Activated naive CD4-positive, alpha-beta T cell treated with anti-CD3 and anti-CD28 coated beads, Interleukin-2, amount 50 U/mL, for 24 hours (primary cell): ENCODE measurements at regions not wholly inside any gene's neighbourhood (a gene's known extent, or its start where the extent isn't known, plus 50 kb on each side); places are given as distances from the start of the nearest gene placed in this dataset.

ENCODE experiments used
- H3K27ac Mint-ChIP-seq: one replicate; pipeline ENCODE4 v1.8.0; 2021; ENCODE audit warnings: mild to moderate bottlenecking, mixed read lengths
- H3K27me3 Mint-ChIP-seq: one replicate; pipeline ENCODE4 v1.8.0; 2021; ENCODE audit warnings: mixed read lengths
- H3K36me3 Mint-ChIP-seq: one replicate; pipeline ENCODE4 v1.8.0; 2021; ENCODE audit warnings: mixed read lengths
- H3K4me1 Mint-ChIP-seq: one replicate; pipeline ENCODE4 v1.8.0; 2021; ENCODE audit warnings: mixed read lengths
- H3K4me3 Mint-ChIP-seq: one replicate; pipeline ENCODE4 v1.8.0; 2021; ENCODE audit warnings: mild to moderate bottlenecking, mixed read lengths
- H3K9me3 Mint-ChIP-seq: one replicate; pipeline ENCODE4 v1.8.0; 2021; ENCODE audit warnings: mixed read lengths

DNA sequence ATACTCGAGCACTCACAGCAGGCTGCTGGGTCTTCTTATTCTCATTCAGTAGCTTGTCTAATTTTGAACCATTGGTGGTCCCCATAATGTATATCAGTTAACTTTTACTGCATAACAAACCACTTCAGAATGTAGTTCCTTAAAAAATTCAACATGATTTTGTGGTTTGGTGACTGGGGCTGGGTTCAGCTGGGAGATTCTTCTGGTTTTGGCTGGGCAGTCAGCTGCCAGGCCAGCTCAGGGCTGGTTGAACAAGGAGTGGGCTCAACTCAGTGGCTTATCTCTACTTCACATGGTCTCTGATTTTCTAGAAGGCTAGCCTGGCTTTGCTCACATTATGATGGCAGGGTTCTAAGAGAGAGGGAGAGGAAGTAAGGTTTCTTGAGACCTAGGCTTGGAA, 292.4 kb upstream of the CHD6 start:
- Mint-ChIP-seq H3K27ac (no peak overlapping the region), H3K27me3 (peaks cover 5% of the 10 kb centered on the region), H3K36me3 (no peaks in the 10 kb centered on the region), H3K9me3 (no peaks in the 10 kb centered on the region), H3K4me3 (no peak overlapping the region), H3K4me1 (no peaks in the 10 kb centered on the region)

DNA sequence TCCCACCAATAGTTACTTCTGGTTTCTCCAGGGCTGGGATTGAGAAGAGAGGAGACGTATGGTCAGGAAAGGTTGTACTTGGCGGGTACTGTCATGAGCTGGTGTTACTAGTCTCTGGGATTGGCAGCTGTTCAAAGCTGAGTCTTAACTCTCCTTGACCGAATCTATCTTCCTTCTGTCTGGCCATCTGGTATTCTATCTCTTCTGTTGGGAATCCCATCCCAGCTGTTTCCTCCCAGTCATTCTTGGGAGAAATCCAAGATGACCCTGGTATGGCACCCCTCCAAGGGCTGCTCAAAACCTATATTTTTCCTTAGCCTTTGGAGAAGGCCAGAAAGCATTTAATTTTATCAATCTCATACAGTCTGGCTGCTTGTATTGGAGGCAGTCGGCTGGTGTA, 287.0 kb upstream of the CHD6 start:
- Mint-ChIP-seq H3K27me3 (no peaks in the 10 kb centered on the region), H3K36me3 (no peaks in the 10 kb centered on the region), H3K4me1 (no peaks in the 10 kb centered on the region), H3K9me3 (no peaks in the 10 kb centered on the region), H3K27ac (no peak overlapping the region), H3K4me3 (no peak overlapping the region)

DNA sequence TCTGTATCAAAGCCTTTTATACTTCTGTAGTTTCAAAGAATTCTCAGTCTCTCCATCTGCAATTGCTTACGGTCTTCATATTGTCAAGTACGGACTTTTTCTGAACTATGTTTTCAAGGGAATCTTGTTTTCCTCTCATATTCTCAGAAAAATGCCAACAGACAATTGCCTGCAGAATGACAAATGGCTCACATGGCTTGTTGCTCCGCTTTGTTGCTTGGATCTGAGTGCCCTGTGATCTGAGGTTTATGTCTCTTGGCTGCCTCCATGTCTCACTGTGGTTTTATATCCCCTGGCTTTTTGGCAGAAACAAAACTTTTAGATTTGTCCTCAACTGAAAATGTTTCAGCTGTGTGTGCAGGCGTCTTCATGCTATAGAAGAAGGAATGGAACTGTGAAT, 285.4 kb upstream of the CHD6 start:
- Mint-ChIP-seq H3K4me3 (no peak overlapping the region), H3K36me3 (no peaks in the 10 kb centered on the region), H3K9me3 (no peaks in the 10 kb centered on the region), H3K27ac (no peak overlapping the region), H3K27me3 (no peaks in the 10 kb centered on the region), H3K4me1 (no peaks in the 10 kb centered on the region)

DNA sequence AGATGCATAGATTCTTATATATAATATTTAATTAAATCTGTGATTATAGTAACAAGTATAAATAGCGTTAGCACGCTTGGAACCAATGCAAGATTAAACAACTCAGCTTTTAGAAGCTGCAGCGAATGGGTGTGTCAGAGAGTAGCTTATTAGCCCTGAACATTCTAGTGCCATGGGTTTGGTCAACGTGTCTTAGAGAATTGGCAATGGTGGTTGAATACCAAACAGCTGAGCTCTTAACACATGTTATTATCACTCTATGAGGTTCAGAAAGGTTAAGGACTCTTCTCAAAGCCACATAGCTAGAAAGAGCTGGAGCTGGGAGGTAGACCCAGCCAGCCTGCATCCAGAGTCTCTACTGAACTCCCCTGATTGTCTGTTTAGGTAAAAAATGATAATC, 284.2 kb upstream of the CHD6 start:
- Mint-ChIP-seq H3K27ac (no peak overlapping the region), H3K4me3 (no peak overlapping the region), H3K27me3 (no peaks in the 10 kb centered on the region), H3K4me1 (no peaks in the 10 kb centered on the region), H3K9me3 (no peaks in the 10 kb centered on the region), H3K36me3 (no peaks in the 10 kb centered on the region)

DNA sequence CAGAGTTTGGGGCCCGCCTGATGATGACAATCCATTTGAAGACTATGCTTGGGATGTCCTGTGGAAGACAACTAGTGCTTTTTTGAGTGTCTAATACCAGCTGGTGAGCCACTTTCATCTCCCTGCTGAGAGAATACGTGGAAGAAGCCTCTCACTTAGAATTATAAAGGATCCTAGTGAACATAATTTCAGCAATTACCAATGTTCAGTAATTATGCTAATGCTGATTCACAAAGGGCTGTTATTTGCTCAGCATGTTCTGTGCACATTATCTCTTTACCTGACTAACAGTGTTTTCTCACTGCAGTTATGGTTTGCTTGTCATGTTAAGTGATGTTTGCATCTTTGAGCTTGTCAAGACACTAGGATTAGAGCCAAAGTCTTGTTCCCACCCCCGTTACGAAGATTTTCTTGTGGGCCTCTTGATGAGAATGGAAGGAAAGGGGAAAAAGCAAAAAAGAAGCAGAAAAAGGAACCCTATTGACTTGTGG, 282.1 kb upstream of the CHD6 start:
- no peaks in the 10 kb centered on the region for H3K9me3 Mint-ChIP-seq
- H3K27ac Mint-ChIP-seq, result no peak overlapping the region
- no peaks in the 10 kb centered on the region for H3K4me1 Mint-ChIP-seq
- no peak overlapping the region for H3K4me3 Mint-ChIP-seq
- H3K36me3 Mint-ChIP-seq, result no peaks in the 10 kb centered on the region
- H3K27me3 Mint-ChIP-seq, result peaks cover 4% of the 10 kb centered on the region

DNA sequence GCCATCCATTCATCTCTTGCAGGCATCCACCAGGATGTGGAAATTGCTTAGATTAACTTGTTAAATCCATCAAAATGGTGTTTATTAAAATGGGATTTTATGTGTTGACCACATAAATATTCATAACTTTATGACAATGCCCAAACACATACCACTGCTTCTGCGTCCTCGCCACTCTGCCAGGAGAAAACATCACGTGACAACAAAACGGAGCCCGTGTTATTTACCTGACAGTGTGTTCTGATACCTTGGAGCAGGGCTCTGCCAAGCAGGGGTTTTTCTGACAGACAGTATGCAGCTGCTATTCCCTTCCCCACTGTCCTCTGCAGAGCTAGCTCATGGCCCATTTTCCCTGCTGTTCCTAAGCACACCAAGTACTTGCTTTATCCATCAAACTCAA, 279.5 kb upstream of the CHD6 start:
- Mint-ChIP-seq H3K9me3 (no peaks in the 10 kb centered on the region), H3K36me3 (no peaks in the 10 kb centered on the region), H3K27me3 (peaks cover 9% of the 10 kb centered on the region), H3K4me1 (no peaks in the 10 kb centered on the region), H3K27ac (no peak overlapping the region), H3K4me3 (no peak overlapping the region)

DNA sequence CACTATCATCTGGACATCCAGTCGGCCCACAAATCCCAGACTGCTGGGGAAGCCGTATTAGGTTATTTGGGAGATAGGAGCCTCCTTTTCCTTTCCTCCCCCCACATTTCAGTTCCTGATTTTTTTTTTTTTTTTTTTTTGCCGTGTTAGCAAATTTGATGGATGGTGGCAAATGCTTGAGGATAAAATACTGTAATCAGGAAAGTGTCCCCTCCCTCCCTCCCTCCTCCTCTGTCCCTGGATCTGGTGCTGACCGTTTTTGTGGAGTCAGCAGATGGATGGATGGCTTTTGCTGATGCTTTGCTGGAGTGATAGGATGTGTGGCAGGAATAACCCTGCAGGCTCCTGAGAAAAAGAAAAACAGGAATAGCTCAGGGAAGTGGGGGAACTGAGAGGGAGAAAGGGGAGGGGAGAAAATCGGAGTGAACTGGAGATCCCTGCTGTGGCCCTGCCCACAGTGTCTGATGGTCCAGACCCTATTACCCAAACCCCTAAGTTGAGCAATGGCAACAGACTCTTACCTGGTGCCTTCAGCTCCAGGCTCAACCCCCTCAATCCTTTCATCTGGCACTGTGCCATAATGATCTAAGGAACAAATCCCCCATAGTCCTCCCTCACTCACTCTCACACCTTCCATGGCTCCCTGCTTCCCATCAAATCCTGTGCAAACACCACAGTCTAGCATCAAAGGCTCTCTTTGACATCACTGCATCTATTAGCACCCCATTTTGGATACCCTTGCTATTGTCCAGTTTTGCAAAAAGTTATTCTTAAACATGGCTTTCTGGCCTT, 277.3 kb upstream of the CHD6 start:
- no peak overlapping the region for H3K4me3 Mint-ChIP-seq
- no peak overlapping the region for H3K27ac Mint-ChIP-seq
- no peaks in the 10 kb centered on the region for H3K4me1 Mint-ChIP-seq
- peaks cover 9% of the 10 kb centered on the region for H3K27me3 Mint-ChIP-seq
- no peaks in the 10 kb centered on the region for H3K36me3 Mint-ChIP-seq
- no peaks in the 10 kb centered on the region for H3K9me3 Mint-ChIP-seq

DNA sequence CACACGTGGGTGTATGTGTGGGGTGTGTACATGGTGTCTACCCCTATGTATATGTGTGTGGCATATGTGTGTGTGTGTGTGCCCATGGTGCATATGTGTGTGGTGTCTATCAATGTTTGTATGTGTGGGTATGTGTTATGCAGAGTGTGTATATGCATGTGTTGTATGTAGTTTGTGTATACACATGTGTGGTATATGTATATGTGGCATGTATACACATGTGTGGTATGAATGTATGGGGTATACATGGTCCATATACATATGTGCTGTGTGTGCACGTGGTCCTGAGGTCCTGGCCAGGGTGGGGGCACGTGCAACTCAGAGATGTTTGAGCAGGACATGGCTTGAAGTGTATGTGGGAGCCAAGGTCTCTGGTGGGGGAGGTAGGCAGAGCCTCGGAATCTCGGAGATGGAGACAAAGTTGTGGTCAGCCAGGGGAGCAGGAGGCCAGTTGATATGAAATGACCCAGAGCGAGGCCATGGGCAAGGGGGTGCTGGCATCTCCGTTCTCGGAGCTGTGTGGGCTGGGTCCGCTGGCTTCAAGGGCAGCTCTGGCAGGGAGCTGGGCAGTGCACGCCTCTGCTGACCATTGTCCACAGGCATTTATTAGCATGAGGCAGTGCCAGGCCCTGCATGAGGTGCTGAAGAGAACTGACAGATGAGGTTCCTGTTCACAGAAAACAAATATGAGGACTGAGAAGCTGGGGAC, 276.2 kb upstream of the CHD6 start:
- H3K4me3 Mint-ChIP-seq, result no peak overlapping the region
- no peak overlapping the region for H3K27ac Mint-ChIP-seq
- no peaks in the 10 kb centered on the region for H3K4me1 Mint-ChIP-seq
- H3K9me3 Mint-ChIP-seq, result no peaks in the 10 kb centered on the region
- H3K36me3 Mint-ChIP-seq, result no peaks in the 10 kb centered on the region
- peaks cover 9% of the 10 kb centered on the region for H3K27me3 Mint-ChIP-seq

DNA sequence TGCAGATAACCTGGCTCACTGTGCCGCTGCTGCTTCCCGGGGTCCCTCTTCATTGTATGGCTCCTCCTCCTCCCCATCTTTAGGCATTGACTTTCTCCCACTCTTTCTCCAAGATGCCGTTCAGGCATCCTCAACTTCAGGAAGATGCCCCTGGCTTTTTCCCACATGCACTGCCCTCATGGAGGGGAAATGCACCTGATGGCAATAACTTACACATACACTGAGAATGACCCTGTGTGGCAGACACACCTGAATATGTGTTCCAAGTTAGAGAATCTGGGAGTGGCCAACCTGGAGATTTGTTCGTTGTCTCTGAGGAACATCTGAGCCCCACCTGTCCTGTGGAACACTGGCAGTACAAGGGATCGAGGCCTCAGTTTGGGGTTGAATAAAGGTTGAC, 273.9 kb upstream of the CHD6 start:
- Mint-ChIP-seq H3K4me1 (no peaks in the 10 kb centered on the region), H3K4me3 (no peak overlapping the region), H3K27me3 (peaks cover 9% of the 10 kb centered on the region), H3K27ac (no peak overlapping the region), H3K36me3 (no peaks in the 10 kb centered on the region), H3K9me3 (no peaks in the 10 kb centered on the region)

DNA sequence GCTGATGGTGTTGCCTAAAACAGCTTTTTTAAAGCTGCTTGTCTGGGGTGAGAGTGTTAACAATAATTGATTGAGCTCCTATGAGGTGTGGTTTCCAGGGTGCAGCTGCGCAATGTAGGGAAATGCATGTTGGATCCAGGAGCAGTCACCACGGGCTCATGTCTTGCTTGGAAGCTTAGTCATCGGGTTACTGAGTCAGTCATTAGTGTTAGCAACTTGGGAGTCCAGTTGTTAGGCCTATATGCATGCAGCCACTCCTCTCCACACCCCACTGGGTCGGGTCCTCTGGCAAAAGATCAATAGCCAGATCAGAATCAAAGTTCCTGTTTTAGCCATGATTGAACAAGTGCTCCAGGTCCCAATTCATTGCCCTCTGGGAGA, 271.7 kb upstream of the CHD6 start:
- Mint-ChIP-seq H3K4me1 (no peaks in the 10 kb centered on the region), H3K27me3 (peaks cover 4% of the 10 kb centered on the region), H3K9me3 (peaks cover under 1% of the 10 kb centered on the region), H3K27ac (no peak overlapping the region), H3K4me3 (no peak overlapping the region), H3K36me3 (no peaks in the 10 kb centered on the region)

DNA sequence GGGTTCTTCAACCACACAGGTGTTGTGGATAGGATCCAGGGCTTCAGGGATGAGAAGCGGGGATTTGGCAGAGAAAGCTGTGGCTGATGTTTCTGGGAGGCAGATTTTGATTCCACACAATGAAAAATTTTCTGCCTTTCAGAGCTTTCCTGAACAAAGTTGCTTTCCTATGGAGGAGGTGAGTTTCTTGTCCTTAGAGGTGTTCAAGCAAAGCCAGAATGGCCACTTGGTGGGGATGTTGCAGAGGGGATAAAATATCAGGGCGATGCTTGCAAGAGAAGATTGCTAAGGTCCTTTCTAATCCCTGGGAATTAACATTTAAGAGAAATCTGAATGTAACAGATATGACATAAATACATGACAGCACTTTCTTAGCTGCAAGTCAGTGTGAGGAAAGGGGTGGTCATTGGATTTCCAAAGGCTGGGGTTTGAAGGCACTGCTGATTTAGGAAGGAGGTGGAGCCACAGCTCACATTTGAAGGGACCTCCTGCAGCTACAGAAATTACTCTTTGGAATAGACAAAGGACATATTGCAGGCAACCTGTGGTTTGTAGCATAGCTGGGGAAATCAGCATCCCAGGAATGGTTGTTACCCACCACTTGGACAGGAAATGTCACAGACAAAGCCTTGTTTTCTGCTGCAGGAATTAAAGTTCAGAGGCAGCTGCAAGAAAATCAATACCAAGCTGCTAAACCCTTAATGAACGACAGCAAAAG, 271.1 kb upstream of the CHD6 start:
- Mint-ChIP-seq H3K9me3 (peaks cover 6% of the 10 kb centered on the region), H3K4me3 (no peak overlapping the region), H3K27ac (no peak overlapping the region), H3K27me3 (peaks cover 6% of the 10 kb centered on the region), H3K36me3 (no peaks in the 10 kb centered on the region), H3K4me1 (no peaks in the 10 kb centered on the region)

DNA sequence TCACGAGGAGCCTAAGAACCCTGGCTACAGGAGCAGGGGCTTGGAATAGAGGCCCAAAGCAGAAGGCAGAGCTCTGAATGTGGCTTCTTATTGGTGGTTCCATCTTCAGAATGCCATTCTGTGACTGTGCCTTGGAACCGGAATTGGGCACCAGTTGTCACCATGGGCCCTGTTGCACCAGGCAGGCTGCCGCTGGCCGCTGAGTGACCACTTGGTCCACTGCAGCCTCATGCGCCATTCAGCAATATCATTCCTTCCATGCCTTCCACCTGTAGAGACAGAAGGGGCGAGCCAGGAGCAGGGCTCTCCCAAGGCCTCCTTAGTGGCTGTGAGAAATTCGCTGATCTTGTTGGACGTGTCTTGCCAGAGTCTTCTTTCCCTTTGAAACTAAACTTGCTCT, 270.3 kb upstream of the CHD6 start:
- H3K36me3 Mint-ChIP-seq, result no peaks in the 10 kb centered on the region
- no peaks in the 10 kb centered on the region for H3K4me1 Mint-ChIP-seq
- H3K4me3 Mint-ChIP-seq, result no peak overlapping the region
- H3K9me3 Mint-ChIP-seq, result peaks cover 8% of the 10 kb centered on the region
- H3K27me3 Mint-ChIP-seq, result peaks cover 6% of the 10 kb centered on the region
- H3K27ac Mint-ChIP-seq, result no peak overlapping the region

DNA sequence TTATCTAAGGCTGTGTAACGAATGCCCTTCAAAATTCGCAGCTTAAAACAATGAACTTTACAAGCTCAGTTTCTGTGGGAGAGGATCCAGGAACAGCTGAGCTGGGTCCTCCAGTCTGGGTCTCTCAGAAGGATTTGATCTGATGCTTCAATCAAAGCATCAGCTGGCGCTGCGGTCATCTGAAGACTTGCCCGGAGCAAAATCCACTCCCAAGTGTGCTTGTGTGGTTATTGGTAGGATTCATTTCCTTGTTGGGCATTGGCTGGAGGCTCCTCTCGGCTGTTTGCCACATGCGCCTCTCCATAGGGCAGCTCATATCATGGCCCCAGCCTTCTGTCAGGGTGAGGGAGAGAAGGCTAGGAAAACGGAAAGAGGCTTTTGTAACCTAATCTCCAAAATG, 269.3 kb upstream of the CHD6 start:
- Mint-ChIP-seq H3K27me3 (peaks cover 6% of the 10 kb centered on the region), H3K9me3 (peaks cover 8% of the 10 kb centered on the region), H3K4me1 (no peaks in the 10 kb centered on the region), H3K27ac (no peak overlapping the region), H3K4me3 (no peak overlapping the region), H3K36me3 (no peaks in the 10 kb centered on the region)

DNA sequence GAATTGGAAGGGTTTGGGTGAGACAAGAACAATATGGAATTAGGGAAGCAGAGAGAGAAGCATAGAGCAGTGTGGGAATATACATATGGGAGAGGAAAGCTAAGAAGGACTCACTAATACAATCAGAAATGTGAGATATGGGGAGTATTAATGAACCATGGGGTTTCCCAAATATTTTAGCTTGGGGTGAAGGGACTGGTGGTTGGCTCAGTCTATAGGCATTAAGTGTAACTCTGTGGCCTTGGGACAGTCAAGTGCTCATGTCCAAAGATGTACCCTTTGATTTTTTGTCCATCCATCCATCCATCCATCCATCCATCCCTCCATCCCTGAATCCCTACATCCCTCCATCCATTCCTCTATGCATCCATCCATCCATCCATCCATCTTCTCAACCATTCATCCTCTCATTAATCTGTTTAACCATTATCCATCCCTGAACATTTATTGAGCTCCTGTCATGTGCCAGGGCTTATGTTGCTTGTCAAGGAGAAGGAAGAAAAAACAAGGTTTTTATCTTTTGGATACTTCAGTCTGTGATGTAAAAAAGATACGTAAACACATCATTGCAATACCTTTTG, 263.4 kb upstream of the CHD6 start:
- H3K27me3 Mint-ChIP-seq, result peaks cover 10% of the 10 kb centered on the region
- no peak overlapping the region for H3K27ac Mint-ChIP-seq
- peaks cover 8% of the 10 kb centered on the region for H3K9me3 Mint-ChIP-seq
- no peaks in the 10 kb centered on the region for H3K36me3 Mint-ChIP-seq
- H3K4me3 Mint-ChIP-seq, result no peak overlapping the region
- H3K4me1 Mint-ChIP-seq, result no peaks in the 10 kb centered on the region

DNA sequence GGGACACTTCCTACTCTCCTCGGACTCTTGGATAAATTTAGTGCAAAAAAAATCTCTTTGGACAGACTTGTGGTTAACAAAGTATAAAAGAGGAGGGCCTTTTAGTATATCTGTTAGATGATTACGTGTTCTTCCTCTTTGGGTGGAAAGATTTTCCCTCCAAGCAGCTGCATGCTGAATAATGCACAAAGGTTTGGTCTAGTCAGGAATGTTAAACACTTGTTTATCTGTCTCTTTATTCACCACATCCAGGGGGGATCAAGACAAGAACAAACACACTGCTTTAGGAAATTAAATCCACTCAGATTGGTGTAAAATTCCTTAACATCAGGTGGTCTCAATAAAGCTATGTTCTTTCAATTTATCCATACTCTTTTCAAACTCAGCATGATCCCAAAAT, 260.9 kb upstream of the CHD6 start:
- H3K4me3 Mint-ChIP-seq, result no peak overlapping the region
- no peaks in the 10 kb centered on the region for H3K4me1 Mint-ChIP-seq

DNA sequence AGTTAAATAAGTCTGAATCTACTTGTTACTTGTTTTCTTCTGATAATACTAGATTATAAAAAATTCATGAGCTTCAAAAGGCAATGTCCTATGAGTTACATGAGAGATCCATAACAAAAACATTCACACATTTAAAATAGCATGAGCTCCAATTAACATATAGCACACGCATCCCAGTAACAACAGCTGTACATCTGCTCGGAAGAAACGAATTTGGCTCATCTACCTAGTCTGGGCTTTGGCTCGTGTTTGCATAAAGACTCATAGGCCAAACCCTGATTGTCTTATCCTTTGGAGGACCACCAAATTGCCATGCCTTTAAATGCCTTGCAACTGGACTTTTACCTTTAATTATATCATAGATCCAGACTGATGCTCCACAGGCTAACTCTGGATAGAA, 259.7 kb upstream of the CHD6 start:
- no peaks in the 10 kb centered on the region for H3K9me3 Mint-ChIP-seq
- H3K27me3 Mint-ChIP-seq, result peaks cover 4% of the 10 kb centered on the region
- H3K4me1 Mint-ChIP-seq, result no peaks in the 10 kb centered on the region
- no peak overlapping the region for H3K4me3 Mint-ChIP-seq
- H3K27ac Mint-ChIP-seq, result no peak overlapping the region
- H3K36me3 Mint-ChIP-seq, result no peaks in the 10 kb centered on the region

More for the DNA sequence above, 260.9 kb upstream of the CHD6 start:
- Mint-ChIP-seq H3K27ac (no peak overlapping the region), H3K27me3 (peaks cover 4% of the 10 kb centered on the region), H3K9me3 (peaks cover under 1% of the 10 kb centered on the region), H3K36me3 (no peaks in the 10 kb centered on the region)
